Tibial nerve (tissue), 4 donors: ENCODE measurements at regions not wholly inside any gene's neighbourhood (a gene's known extent, or its start where the extent isn't known, plus 50 kb on each side); places are given as distances from the start of the nearest gene placed in this dataset.

Experiments used
- DNase-seq, 2 donors: peaks; one replicate each; pipeline ENCODE4 v3.0.0-alpha.2; 2019; ENCODE audit warnings: low spot score in 2 of 2
- H3K27ac ChIP-seq, 4 donors: fragments of 200-600 bp; sonication (generic) in 3 of 4; one replicate each; pipeline ENCODE4 v1.5.1; 2017 to 2019; ENCODE audit warnings: mild to moderate bottlenecking in 1 of 4
- H3K27me3 ChIP-seq, 2 donors: fragments of 200-600 bp; sonication (generic) in 1 of 2; one replicate each; pipeline versions ENCODE4 v1.5.1 to v1.6.0; 2017 to 2019
- H3K36me3 ChIP-seq, 3 donors: fragments of 200-600 bp; sonication (generic); one replicate each; pipeline ENCODE4 v1.5.1; 2018 to 2019
- H3K4me1 ChIP-seq, 4 donors: fragments of 200-600 bp; sonication (generic) in 3 of 4; one replicate each; pipeline ENCODE4 v1.5.1; 2017 to 2019
- H3K4me3 ChIP-seq, 4 donors: fragments of 200-600 bp; sonication (generic) in 3 of 4; one replicate each; pipeline ENCODE4 v1.5.1; 2017 to 2019; ENCODE audit warnings: mild to moderate bottlenecking in 1 of 4, moderate library complexity in 1 of 4
- H3K9me3 ChIP-seq, 4 donors: fragments of 200-600 bp; sonication (generic) in 3 of 4; one replicate each; pipeline ENCODE4 v1.5.1; 2017 to 2019
- CTCF ChIP-seq, 5 experiments: fragments of 200-600 bp in 3 of 5; fragments of 450-650 bp in 2 of 5; sonication (generic) in 3 of 5; IDR thresholded peaks; one replicate each; pipeline ENCODE4 v1.5.1; 2016 to 2019; ENCODE audit warnings: antibody characterized with exemption in 5 of 5, mild to moderate bottlenecking in 3 of 5, moderate library complexity in 2 of 5
- EP300 ChIP-seq, 2 donors: sonication (generic); formaldehyde crosslinking; IDR thresholded peaks; one replicate each; pipeline ENCODE4 v1.6.1; 2017; ENCODE audit warnings: antibody characterized with exemption in 2 of 2, mild to moderate bottlenecking in 1 of 2
- POLR2A ChIP-seq, 2 donors: fragments of 450-650 bp; IDR thresholded peaks; one replicate each; pipeline ENCODE4 v1.6.1; 2017; ENCODE audit warnings: antibody characterized with exemption in 2 of 2, mild to moderate bottlenecking in 2 of 2, moderate library complexity in 2 of 2
- WGBS, 2 donors: methylation state at CpG; one replicate each; pipeline ENCODE4 v1.1.5; 2018; 5-methylcytosine and 5-hydroxymethylcytosine counted together

- H3K27ac ChIP-seq = no peak overlapping the region
- H3K4me3 ChIP-seq = peak overlapping the region in 1 of 4 donors; percentile 4
- DNase-seq = peak; percentile 47 to 57
- TF ChIP-seq EP300 (IDR thresholded peaks at IDR 0.05) (no peak), CTCF (IDR thresholded peaks at IDR 0.05) (peak; percentile 53 to 77 (median 57)), POLR2A (IDR thresholded peaks at IDR 0.05) (no peak)
- H3K27me3 ChIP-seq = no peaks in the 10 kb centered on the region
- WGBS, 2 donors = 3 to 5% methylated on average over 9 of the region's 9 CpGs
- peaks cover 0 to 13% (median 0%) of the 10 kb centered on the region in 4 donors for H3K4me1 ChIP-seq
- no peaks in the 10 kb centered on the region for H3K36me3 ChIP-seq
- H3K9me3 ChIP-seq = no peaks in the 10 kb centered on the region
Observed at GRCh38 chr4:85147481-85148076, 181.1 kb upstream of the WDFY3 start.

- no peaks in the 10 kb centered on the region for H3K27me3 ChIP-seq
- TF ChIP-seq EP300 (IDR thresholded peaks at IDR 0.05) = peak in 1 of 2 donors; percentile 34
- no peak for TF ChIP-seq POLR2A (IDR thresholded peaks at IDR 0.05)
- H3K36me3 ChIP-seq = no peaks in the 10 kb centered on the region
- no peak overlapping the region for H3K27ac ChIP-seq
- DNase-seq = no peak
- peaks cover 0 to 17% (median 0%) of the 10 kb centered on the region in 4 donors for H3K4me1 ChIP-seq
- H3K9me3 ChIP-seq = no peaks in the 10 kb centered on the region
- WGBS, 2 donors = 93 to 95% methylated on average over 1 of the region's 1 CpG
- H3K4me3 ChIP-seq = no peak overlapping the region
Observed at GRCh38 chr4:85149676-85150075, 183.2 kb upstream of the WDFY3 start.

DNA sequence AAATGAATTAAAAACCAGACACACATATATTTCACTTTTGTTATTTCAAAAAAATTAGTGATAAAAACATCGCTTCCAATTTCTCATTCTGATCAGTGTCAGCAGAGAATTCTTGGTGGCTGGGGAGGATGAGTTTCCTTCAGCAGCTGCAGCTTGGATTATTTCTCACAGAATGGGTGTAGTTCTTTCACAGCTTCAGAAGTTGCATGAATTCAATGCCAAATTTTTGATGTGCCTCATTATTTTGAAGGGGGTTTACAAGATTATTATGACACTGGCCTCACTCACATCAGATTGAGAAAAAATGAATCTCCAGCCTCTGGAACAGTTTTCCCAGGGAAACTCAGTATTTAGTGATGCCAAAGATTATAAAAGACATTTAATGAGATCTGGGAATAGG is 184.9 kb upstream of the WDFY3 start:
- no peaks in the 10 kb centered on the region for H3K36me3 ChIP-seq
- no peak for TF ChIP-seq POLR2A (IDR thresholded peaks at IDR 0.05)
- no peak for TF ChIP-seq EP300 (IDR thresholded peaks at IDR 0.05)
- TF ChIP-seq CTCF (IDR thresholded peaks at IDR 0.05) = no peak
- H3K4me1 ChIP-seq = peaks cover 0 to 17% (median 0%) of the 10 kb centered on the region in 4 donors
- 83% methylated on average over 1 of the region's 1 CpG for WGBS, 2 donors
- DNase-seq = no peak
- no peaks in the 10 kb centered on the region for H3K9me3 ChIP-seq
- no peak overlapping the region for H3K4me3 ChIP-seq
- H3K27me3 ChIP-seq = no peaks in the 10 kb centered on the region
- no peak overlapping the region for H3K27ac ChIP-seq

DNA sequence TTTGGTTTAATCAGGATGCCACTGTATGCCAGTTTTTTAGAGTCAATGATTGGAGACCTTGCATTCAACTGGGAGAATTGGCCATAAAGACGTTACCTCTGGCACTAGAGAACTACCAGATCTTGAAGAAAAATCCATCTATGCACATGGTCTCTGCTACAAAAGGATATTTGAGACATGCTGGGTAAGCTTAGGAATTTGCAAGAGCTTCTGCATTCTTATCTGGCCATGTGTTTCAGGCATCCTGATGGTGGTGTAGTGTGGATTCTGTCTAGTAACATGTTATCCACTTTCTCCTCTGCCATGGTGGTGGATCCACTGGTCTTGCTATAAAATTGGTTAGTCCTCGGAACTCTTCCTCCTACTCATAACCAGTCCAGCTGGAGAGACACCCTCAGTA is 185.3 kb upstream of the WDFY3 start:
- H3K27me3 ChIP-seq = no peaks in the 10 kb centered on the region
- peaks cover 0 to 17% (median 0%) of the 10 kb centered on the region in 4 donors for H3K4me1 ChIP-seq
- no peak for DNase-seq
- no peaks in the 10 kb centered on the region for H3K9me3 ChIP-seq
- 85 to 88% methylated on average over 2 of the region's 2 CpGs for WGBS, 2 donors
- H3K36me3 ChIP-seq = no peaks in the 10 kb centered on the region
- TF ChIP-seq EP300 (IDR thresholded peaks at IDR 0.05) (no peak), POLR2A (IDR thresholded peaks at IDR 0.05) (no peak), CTCF (IDR thresholded peaks at IDR 0.05) (no peak)
- no peak overlapping the region for H3K27ac ChIP-seq
- no peak overlapping the region for H3K4me3 ChIP-seq

- Histone ChIP-seq H3K27me3 (no peaks in the 10 kb centered on the region), H3K27ac (no peak overlapping the region), H3K36me3 (no peaks in the 10 kb centered on the region), H3K4me1 (peaks cover 0 to 13% (median 0%) of the 10 kb centered on the region in 4 donors), H3K4me3 (no peak overlapping the region), H3K9me3 (no peaks in the 10 kb centered on the region)
- 70 to 74% methylated on average over 3 of the region's 3 CpGs for WGBS, 2 donors
- TF ChIP-seq EP300 (IDR thresholded peaks at IDR 0.05) (no peak), CTCF (IDR thresholded peaks at IDR 0.05) (no peak), POLR2A (IDR thresholded peaks at IDR 0.05) (no peak)
- DNase-seq = no peak
Observed at GRCh38 chr4:85152480-85152879, 186.0 kb upstream of the WDFY3 start.
